ENCODE measurements at regions not wholly inside any gene's neighbourhood (a gene's known extent, or its start where the extent isn't known, plus 50 kb on each side); places are given as distances from the start of the nearest gene placed in this dataset.

DNA sequence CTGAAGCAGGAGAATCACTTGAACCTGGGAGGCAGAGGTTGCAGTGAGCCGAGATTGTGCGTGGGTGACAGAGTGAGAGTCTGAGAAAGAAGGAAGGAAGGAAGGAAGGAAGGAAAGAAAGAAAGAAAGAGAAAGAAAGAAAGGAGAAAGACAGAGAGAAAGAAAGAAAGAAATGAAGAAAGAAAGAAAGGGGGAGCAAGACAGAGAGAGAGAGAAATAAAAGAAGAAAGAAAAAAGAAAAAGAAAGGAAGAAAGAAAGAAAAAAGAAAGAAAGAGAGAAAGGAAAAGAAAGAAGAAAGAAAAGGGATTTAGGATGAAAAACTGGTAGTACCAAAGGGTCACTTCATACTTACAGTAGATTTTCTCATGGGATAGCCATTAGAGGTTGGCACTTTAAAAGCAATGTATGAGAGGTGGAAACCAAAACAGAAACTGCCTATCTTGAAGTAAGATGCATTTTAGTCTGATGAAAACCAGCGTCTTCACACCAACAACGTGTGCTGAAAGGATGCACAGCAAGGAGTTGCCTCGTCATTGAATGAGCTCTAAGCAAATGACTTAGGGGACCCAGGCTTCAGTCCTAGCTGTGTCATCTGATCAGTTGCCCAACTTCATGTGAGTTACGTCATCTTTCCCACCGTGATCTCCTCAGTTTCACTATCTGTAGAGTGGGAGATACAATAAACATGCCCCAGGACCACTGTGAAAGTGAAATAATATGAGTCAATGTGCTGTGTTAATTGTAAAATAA, 133.9 kb upstream of the NEDD9 start:
- RAD21 ChIA-PET (ENCODE audit: unreplicated experiment), result interaction anchor here (0.7 to 10.7 kb wide), 25 partner anchors 8 to 210 kb away, joined by 3 to 221 read pairs (median 6); partner anchors contain the start of gene NEDD9
- TF ChIP-seq GABPA (IDR thresholded peaks at IDR 0.05; ENCODE audit: low read depth) (no peak), HCFC1 (IDR thresholded peaks at IDR 0.05; ENCODE audit: low read length) (no peak), RELA (IDR thresholded peaks at IDR 0.05; ENCODE audit: borderline replicate concordance, partially characterized antibody) (no peak), MXI1 (IDR thresholded peaks at IDR 0.05; ENCODE audit: low read depth, low read length) (no peak), SRF (IDR thresholded peaks at IDR 0.05; ENCODE audit: low read depth in 2 of 2, low read length in 2 of 2) (no peak), ATF2 (IDR thresholded peaks at IDR 0.05; ENCODE audit: low read length) (peak; percentile 95), IRF4 (IDR thresholded peaks at IDR 0.05; ENCODE audit: low read depth, low read length) (peak; percentile 36; the same call in 1 of the 2 replicates), SIX5 (IDR thresholded peaks at IDR 0.05; ENCODE audit: low read depth, low read length, severe bottlenecking) (no peak), ZNF384 (IDR thresholded peaks at IDR 0.05; ENCODE audit: borderline replicate concordance, low read depth, low read length) (no peak), BCL3 (IDR thresholded peaks at IDR 0.05; ENCODE audit: borderline replicate concordance, insufficient read depth, low read depth, low read length, poor library complexity, severe bottlenecking) (no peak), POLR2A (IDR thresholded peaks at IDR 0.05; ENCODE audit: low read depth, low read length) (peak; percentile 45; the same call in 1 of the 2 replicates), JUNB (IDR thresholded peaks at IDR 0.05) (peak; percentile 54), POLR2AphosphoS5 (IDR thresholded peaks at IDR 0.05; ENCODE audit: low read length) (peak; percentile 55; the same call in 1 of the 2 replicates), CREB1 (IDR thresholded peaks at IDR 0.05; ENCODE audit: low read depth) (peak; percentile 70; the same call in 1 of the 2 replicates)
- TF ChIP-seq, protein P1, sequence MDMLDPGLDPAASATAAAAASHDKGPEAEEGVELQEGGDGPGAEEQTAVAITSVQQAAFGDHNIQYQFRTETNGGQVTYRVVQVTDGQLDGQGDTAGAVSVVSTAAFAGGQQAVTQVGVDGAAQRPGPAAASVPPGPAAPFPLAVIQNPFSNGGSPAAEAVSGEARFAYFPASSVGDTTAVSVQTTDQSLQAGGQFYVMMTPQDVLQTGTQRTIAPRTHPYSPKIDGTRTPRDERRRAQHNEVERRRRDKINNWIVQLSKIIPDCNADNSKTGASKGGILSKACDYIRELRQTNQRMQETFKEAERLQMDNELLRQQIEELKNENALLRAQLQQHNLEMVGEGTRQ (IDR thresholded peaks at IDR 0.05; ENCODE audit: borderline replicate concordance, low read depth, low read length), result no peak; the same call in 1 of the 2 replicates

More for the DNA sequence above, 133.9 kb upstream of the NEDD9 start:
- H3K27ac ChIP-seq (ENCODE audit: control insufficient read depth, insufficient read depth), result peak overlapping the region; percentile 78
- peak overlapping the region; percentile 58 for H2AFZ ChIP-seq (ENCODE audit: control insufficient read depth, low read depth, low read length)
- WGBS (ENCODE audit: insufficient coverage, insufficient replicate concordance, low lambda C conversion rate, missing lambda C conversion rate), result 13% methylated on average over 7 of the region's 7 CpGs
- ChIA-PET SMC1A (ENCODE audit: uncharacterized antibody, unreplicated experiment) (interaction anchor here (0.9 to 11.6 kb wide), 30 partner anchors 12 to 195 kb away, joined by 3 to 275 read pairs (median 6); no protein-coding TSS in a partner anchor), CTCF (interaction anchor here (0.9 to 7.8 kb wide), 13 partner anchors 16 to 219 kb away, joined by 3 to 72 read pairs (median 3); no protein-coding TSS in a partner anchor), POLR2A (interaction anchor here (0.5 to 2.8 kb wide), 19 partner anchors 13 to 163 kb away, joined by 3 to 39 read pairs (median 7); partner anchors contain the start of gene NEDD9)
- intact Hi-C loops (cut with micrococcal nuclease; ENCODE audit: unreplicated experiment), result loop anchor here (5.0 kb wide), 1 partner anchor 194 kb away; no protein-coding TSS in a partner anchor
- H4K20me1 ChIP-seq (ENCODE audit: control insufficient read depth, insufficient read depth), result no peaks in the 10 kb centered on the region
- in situ Hi-C loops (cut with MboI), result no loop called here
- peaks cover 2 to 24% of the 10 kb centered on the region in 2 experiments; a peak in 3 of 4 replicates for H3K36me3 ChIP-seq (ENCODE audit: control insufficient read depth in 2 of 2, insufficient read depth in 2 of 2, low read length in 1 of 2)
- BruUV-seq (replicated peaks), result no TSS peak
- peaks cover 5% of the 10 kb centered on the region for H3K9me3 ChIP-seq (replicated peaks; ENCODE audit: control insufficient read depth, insufficient read depth, low read length)
- H3K79me2 ChIP-seq (ENCODE audit: control insufficient read depth, insufficient read depth, low read length), result peaks cover 74% of the 10 kb centered on the region
- ATAC-seq (peak; percentile 86), FAIRE-seq (peak; percentile 86), DNase-seq (ENCODE audit: low read depth, low spot score) (peak; percentile 89)
- peak overlapping the region; percentile 92 for H3K4me2 ChIP-seq (ENCODE audit: control insufficient read depth, insufficient read depth)
- no peaks in the 10 kb centered on the region for H3K27me3 ChIP-seq (replicated peaks in 1 of 2; ENCODE audit: control insufficient read depth in 2 of 2, insufficient read depth in 2 of 2, low read length in 1 of 2)
- H3K9ac ChIP-seq (ENCODE audit: control insufficient read depth, insufficient read depth, low read length), result peak overlapping the region; percentile 16; the same call in 1 of the 2 replicates
- H3K4me3 ChIP-seq, result peak overlapping the region; percentile 15; the same call in 1 of the 2 replicates
- peaks cover 64% of the 10 kb centered on the region for H3K4me1 ChIP-seq (ENCODE audit: control insufficient read depth, insufficient read depth, low read length)

Data from GM12878 (cell line).